BJ (cell line): ENCODE measurements at regions not wholly inside any gene's neighbourhood (a gene's known extent, or its start where the extent isn't known, plus 50 kb on each side); places are given as distances from the start of the nearest gene placed in this dataset.

Experiments
- CTCF ChIA-PET: fragments of 350-600 bp; formaldehyde crosslinking; extraction: SDS; loops from one replicate; lab custom pipeline; 2021; ENCODE audit warnings: antibody characterized with exemption, inconsistent platforms; lab: Yijun Ruan, JAX
- POLR2A ChIA-PET: fragments of 300-600 bp; sonication (Branson Sonifier 250); formaldehyde crosslinking; extraction: SDS; loops from one replicate; lab custom pipeline; 2021; ENCODE audit warnings: antibody characterized with exemption; lab: Charles Lee
- DNase-seq: peaks from one replicate; pipeline ENCODE4 v3.0.0-alpha.2; 2011; ENCODE audit warnings: low read depth
- H3K27me3 ChIP-seq: 2 replicates; pipeline ENCODE4 v1.6.0; 2011; ENCODE audit warnings: low read length; ENCODE audit not compliant: control insufficient read depth, insufficient read depth
- H3K36me3 ChIP-seq: 2 replicates; pipeline ENCODE4 v1.5.1; 2011; ENCODE audit warnings: low read length; ENCODE audit not compliant: control insufficient read depth, insufficient read depth
- H3K4me3 ChIP-seq: 2 replicates; pipeline ENCODE4 v1.5.1; 2011; ENCODE audit warnings: low read depth, mild to moderate bottlenecking, control low read depth, low read length
- TF ChIP-seq, protein P1 (sequence below): IDR thresholded peaks from 2 replicates; pipeline ENCODE4 v1.5.1; 2011; ENCODE audit warnings: low read depth, mild to moderate bottlenecking, control low read depth, inconsistent platforms, low read length, moderate library complexity; ENCODE audit not compliant: insufficient read depth

GRCh38 chr11:8325591-8326304 lies 62.1 kb upstream of the LMO1 start:
- no peaks in the 10 kb centered on the region for H3K36me3 ChIP-seq
- CTCF ChIA-PET, result interaction anchor here (0.6 kb wide), 1 partner anchor 37 kb away, joined by 3 read pairs; no protein-coding TSS in a partner anchor
- POLR2A ChIA-PET, result no interaction called here
- H3K4me3 ChIP-seq, result no peak overlapping the region
- H3K27me3 ChIP-seq, result peaks cover 3% of the 10 kb centered on the region
- no peak for DNase-seq
- TF ChIP-seq, protein P1, sequence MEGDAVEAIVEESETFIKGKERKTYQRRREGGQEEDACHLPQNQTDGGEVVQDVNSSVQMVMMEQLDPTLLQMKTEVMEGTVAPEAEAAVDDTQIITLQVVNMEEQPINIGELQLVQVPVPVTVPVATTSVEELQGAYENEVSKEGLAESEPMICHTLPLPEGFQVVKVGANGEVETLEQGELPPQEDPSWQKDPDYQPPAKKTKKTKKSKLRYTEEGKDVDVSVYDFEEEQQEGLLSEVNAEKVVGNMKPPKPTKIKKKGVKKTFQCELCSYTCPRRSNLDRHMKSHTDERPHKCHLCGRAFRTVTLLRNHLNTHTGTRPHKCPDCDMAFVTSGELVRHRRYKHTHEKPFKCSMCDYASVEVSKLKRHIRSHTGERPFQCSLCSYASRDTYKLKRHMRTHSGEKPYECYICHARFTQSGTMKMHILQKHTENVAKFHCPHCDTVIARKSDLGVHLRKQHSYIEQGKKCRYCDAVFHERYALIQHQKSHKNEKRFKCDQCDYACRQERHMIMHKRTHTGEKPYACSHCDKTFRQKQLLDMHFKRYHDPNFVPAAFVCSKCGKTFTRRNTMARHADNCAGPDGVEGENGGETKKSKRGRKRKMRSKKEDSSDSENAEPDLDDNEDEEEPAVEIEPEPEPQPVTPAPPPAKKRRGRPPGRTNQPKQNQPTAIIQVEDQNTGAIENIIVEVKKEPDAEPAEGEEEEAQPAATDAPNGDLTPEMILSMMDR, result no peak

GRCh38 chr11:8323161-8323935 lies 59.7 kb upstream of the LMO1 start:
- Histone ChIP-seq H3K36me3 (no peaks in the 10 kb centered on the region), H3K27me3 (peaks cover 3% of the 10 kb centered on the region), H3K4me3 (no peak overlapping the region)
- DNase-seq, result no peak
- ChIA-PET CTCF (interaction anchor here (1.1 kb wide), 1 partner anchor 13 kb away, joined by 3 read pairs; no protein-coding TSS in a partner anchor), POLR2A (no interaction called here)
- TF ChIP-seq, protein P1, result no peak

- TF ChIP-seq, protein P1, result no peak
- Histone ChIP-seq H3K36me3 (no peaks in the 10 kb centered on the region), H3K27me3 (peaks cover 3% of the 10 kb centered on the region), H3K4me3 (no peak overlapping the region)
- CTCF ChIA-PET, result no interaction called here
- POLR2A ChIA-PET, result no interaction called here
- no peak for DNase-seq
Observed at GRCh38 chr11:8321876-8322275, 58.2 kb upstream of the LMO1 start.

GRCh38 chr11:8320076-8320475 lies 56.4 kb upstream of the LMO1 start:
- TF ChIP-seq, protein P1, result no peak
- H3K36me3 ChIP-seq, result no peaks in the 10 kb centered on the region
- no peak for DNase-seq
- ChIA-PET POLR2A (no interaction called here), CTCF (interaction anchor here (0.6 to 3.1 kb wide), 3 partner anchors 9 to 106 kb away, joined by 3 to 15 read pairs (median 5); no protein-coding TSS in a partner anchor)
- no peaks in the 10 kb centered on the region; the same call in 1 of the 2 replicates for H3K27me3 ChIP-seq
- no peak overlapping the region for H3K4me3 ChIP-seq

- TF ChIP-seq, protein P1, result no peak
- H3K27me3 ChIP-seq, result peaks cover 1% of the 10 kb centered on the region; the same call in 1 of the 2 replicates
- ChIA-PET POLR2A (no interaction called here), CTCF (interaction anchor here (3.1 kb wide), 1 partner anchor 11 kb away, joined by 15 read pairs; no protein-coding TSS in a partner anchor)
- no peaks in the 10 kb centered on the region for H3K36me3 ChIP-seq
- no peak for DNase-seq
- no peak overlapping the region for H3K4me3 ChIP-seq
Observed at GRCh38 chr11:8318536-8318935, 54.9 kb upstream of the LMO1 start.
